K562 (cell line): ENCODE measurements at regions not wholly inside any gene's neighbourhood (a gene's known extent, or its start where the extent isn't known, plus 50 kb on each side); places are given as distances from the start of the nearest gene placed in this dataset.

Source experiments
- ATAC-seq: fragments of 200-7000 bp; cut with Tn5 transposase; 3 replicates; pipeline ENCODE4 v1.9.1; 2020; ENCODE audit warnings: moderate library complexity
- BruUV-seq: library from RNA; stranded (reverse); fragments of 400-500 nt; replicated peaks from 2 replicates; lab custom pipeline; 2021; lab: Mats Ljungman, UMichigan
- CTCF ChIA-PET: fragments of 300-600 bp; formaldehyde crosslinking; extraction: SDS; loops from one replicate; lab custom pipeline; 2021; ENCODE audit warnings: low intra/inter-chr PET ratio; lab: Yijun Ruan, JAX
- POLR2A ChIA-PET: fragments of 300-600, 350-650 bp; sonication (Branson Sonifier 250); formaldehyde crosslinking; extraction: SDS; loops from one replicate; lab custom pipeline; 2021; ENCODE audit warnings: antibody characterized with exemption, inconsistent platforms; lab: Yijun Ruan, JAX
- DNase-seq, 4 experiments: peaks; one replicate each; pipeline versions ENCODE4 v3.0.0 to v3.0.0-alpha.2; 2011 to 2018; ENCODE audit warnings: low spot score in 3 of 4, mixed read lengths in 3 of 4; ENCODE audit errors: extremely low read depth in 1 of 4
- FAIRE-seq: peaks from 2 replicates; lab custom pipeline; 2011; peaks lifted over from hg19 to GRCh38; lab: Jason Lieb, UNC
- H2AFZ ChIP-seq: 2 replicates; pipeline ENCODE4 v1.6.0; 2011; ENCODE audit warnings: low read depth, low read length, control low read depth, inconsistent platforms
- H3K27ac ChIP-seq: fragments of 200-600 bp; 3 replicates; pipeline ENCODE4 v1.8.0; 2011; ENCODE audit warnings: low read depth, mild to moderate bottlenecking, control low read depth, inconsistent platforms, low read length, moderate library complexity, mixed read lengths; ENCODE audit errors: extremely low read depth
- H3K27me3 ChIP-seq, 2 experiments: fragments of 300-600 bp in 1 of 2; 2 replicates in 1 of 2; 3 replicates in 1 of 2; pipeline versions ENCODE4 v1.6.0 to v1.8.0; 2011; ENCODE audit warnings: inconsistent platforms in 2 of 2, low read length in 2 of 2, mild to moderate bottlenecking in 1 of 2, mixed read lengths in 1 of 2, moderate library complexity in 1 of 2; ENCODE audit not compliant: control insufficient read depth in 2 of 2, insufficient read depth in 2 of 2
- H3K36me3 ChIP-seq: fragments of 300-600 bp; 3 replicates; pipeline ENCODE4 v1.8.0; 2011; ENCODE audit warnings: mild to moderate bottlenecking, low read length, inconsistent platforms; ENCODE audit not compliant: control insufficient read depth, insufficient read depth
- H3K4me1 ChIP-seq, 2 experiments: fragments of 200-600 bp in 1 of 2; replicated peaks in 1 of 2; 2 replicates in 1 of 2; 3 replicates in 1 of 2; pipeline versions ENCODE4 v1.5.1 to v1.8.0; 2011; ENCODE audit warnings: inconsistent platforms in 2 of 2, low read length in 2 of 2, mild to moderate bottlenecking in 1 of 2, mixed read lengths in 1 of 2, moderate library complexity in 1 of 2; ENCODE audit not compliant: control insufficient read depth in 2 of 2, insufficient read depth in 2 of 2
- H3K4me2 ChIP-seq: 2 replicates; pipeline ENCODE4 v1.6.1; 2011; ENCODE audit warnings: low read length, control low read depth, inconsistent platforms, mixed read lengths; ENCODE audit not compliant: insufficient read depth
- H3K4me3 ChIP-seq: fragments of 200-600 bp; sonication (generic), shearing (Covaris generic); 2 replicates; pipeline ENCODE4 v1.5.1; 2016; ENCODE audit warnings: control low read depth, inconsistent platforms
- H3K79me2 ChIP-seq: fragments of 200-600 bp; 3 replicates; pipeline ENCODE4 v1.8.0; 2011; ENCODE audit warnings: low read length, inconsistent platforms; ENCODE audit not compliant: control insufficient read depth, insufficient read depth
- H3K9ac ChIP-seq, 2 experiments: 2 replicates each; pipeline versions ENCODE4 v1.6.0 to v1.6.1; 2011; ENCODE audit warnings: low read depth in 2 of 2, low read length in 2 of 2, control low read depth in 1 of 2, inconsistent platforms in 1 of 2, mild to moderate bottlenecking in 1 of 2, mixed read lengths in 1 of 2; ENCODE audit not compliant: insufficient read depth in 1 of 2
- H3K9me1 ChIP-seq: one replicate; pipeline ENCODE4 v1.6.0; 2011; ENCODE audit warnings: inconsistent platforms, mild to moderate bottlenecking, low read length, moderate library complexity; ENCODE audit not compliant: control insufficient read depth, insufficient read depth
- H3K9me3 ChIP-seq: replicated peaks from 2 replicates; pipeline ENCODE4 v1.5.1; 2011; ENCODE audit warnings: low read depth, low read length, inconsistent platforms; ENCODE audit not compliant: control insufficient read depth, insufficient read depth
- H4K20me1 ChIP-seq: replicated peaks from 2 replicates; pipeline ENCODE4 v1.6.1; 2011; ENCODE audit warnings: low read length, inconsistent platforms, mixed read lengths; ENCODE audit not compliant: control insufficient read depth, insufficient read depth
- CCAR2 ChIP-seq: fragments of 200-400 bp; formaldehyde crosslinking; IDR thresholded peaks from 2 replicates; pipeline ENCODE4 v1.6.1; 2017; ENCODE audit warnings: mild to moderate bottlenecking, low read depth, low read length
- FOXK2 ChIP-seq, 2 experiments: fragments of 450-650 bp; IDR thresholded peaks in 1 of 2; conservative IDR thresholded peaks in 1 of 2; 2 replicates each; pipeline ENCODE4 v1.6.1; 2016; ENCODE audit warnings: low read depth in 2 of 2, mild to moderate bottlenecking in 1 of 2
- MECOM ChIP-seq: fragments of 250-450 bp; sonication (Bioruptor Pico); IDR thresholded peaks from 2 replicates; pipeline ENCODE4 v1.8.0; 2022; ENCODE audit warnings: inconsistent platforms
- PHTF2 ChIP-seq: fragments of 250-450 bp; sonication (Bioruptor Pico); IDR thresholded peaks from 2 replicates; pipeline ENCODE4 v1.5.0; 2021; ENCODE audit warnings: mild to moderate bottlenecking
- POLR2A ChIP-seq: fragments of 450-650 bp; conservative IDR thresholded peaks from 2 replicates; pipeline ENCODE4 v1.6.1; 2016
- PRMT5 ChIP-seq: sonication (generic); formaldehyde crosslinking; IDR thresholded peaks from 2 replicates; pipeline ENCODE4 v1.5.0; 2020; ENCODE audit warnings: missing genetic modification reagents
- SAFB2 ChIP-seq: fragments of 200-400 bp; formaldehyde crosslinking; IDR thresholded peaks from 2 replicates; pipeline ENCODE4 v1.6.1; 2018; ENCODE audit warnings: borderline replicate concordance, low read length, low read depth, moderate library complexity; ENCODE audit not compliant: severe bottlenecking
- THRAP3 ChIP-seq: fragments of 450-650 bp; IDR thresholded peaks from 2 replicates; pipeline ENCODE4 v1.6.1; 2016; ENCODE audit warnings: mild to moderate bottlenecking, inconsistent platforms, borderline replicate concordance
- U2AF2 ChIP-seq: fragments of 200-400 bp; formaldehyde crosslinking; optimal IDR thresholded peaks from 2 replicates; pipeline ENCODE3; 2017; ENCODE audit warnings: low read depth, mild to moderate bottlenecking, low read length
- ZFX ChIP-seq: sonication (generic); formaldehyde crosslinking; IDR thresholded peaks from 2 replicates; pipeline ENCODE4 v1.8.0; 2022; ENCODE audit warnings: mild to moderate bottlenecking, missing genetic modification reagents, moderate library complexity
- ZNF24 ChIP-seq: fragments of 450-650 bp; IDR thresholded peaks from 2 replicates; pipeline ENCODE4 v1.6.1; 2016
- WGBS: fragments of 100-300 bp; shearing (Covaris generic); methylation state at CpG from one replicate; pipeline ENCODE4 v1.1.6; 2016; ENCODE audit warnings: low coverage, mixed read lengths; ENCODE audit not compliant: insufficient coverage; ENCODE audit errors: missing lambda C conversion rate; 5-methylcytosine and 5-hydroxymethylcytosine counted together
- in situ Hi-C: fragments of 300-500 bp; cut with MboI; formaldehyde crosslinking; loops from 4 replicates; pipeline ENCODE4 v1.15.0; 2018; ENCODE audit warnings: inconsistent platforms, mixed read lengths
- intact Hi-C: fragments of 100-400 bp; cut with micrococcal nuclease; formaldehyde crosslinking; loops from 2 replicates; pipeline ENCODE4 v1.14.2; 2022

- H3K9me1 ChIP-seq, result no peaks in the 10 kb centered on the region
- H3K4me2 ChIP-seq, result no peak overlapping the region
- no peaks in the 10 kb centered on the region for H3K79me2 ChIP-seq
- FAIRE-seq, result no peak
- ChIA-PET POLR2A (no interaction called here), CTCF (no interaction called here)
- WGBS, result 0% methylated on average over 7 of the region's 7 CpGs
- DNase-seq, result no peak
- no peak overlapping the region for H3K4me3 ChIP-seq
- no peaks in the 10 kb centered on the region for H3K9me3 ChIP-seq
- no peak for ATAC-seq
- no peaks in the 10 kb centered on the region for H4K20me1 ChIP-seq
- no peaks in the 10 kb centered on the region for H3K27me3 ChIP-seq
- no peaks in the 10 kb centered on the region for H3K4me1 ChIP-seq
- H3K9ac ChIP-seq, result no peak overlapping the region
- no peak for TF ChIP-seq FOXK2 (conservative IDR thresholded peaks at IDR 0.05 in 1 of 2, IDR thresholded peaks at IDR 0.05 in 1 of 2; ENCODE audit: low read depth in 2 of 2)
- TF ChIP-seq ZNF24, result no peak
- no peak for TF ChIP-seq POLR2A
- TF ChIP-seq MECOM (CRISPR knock-in tag), result no peak
- TF ChIP-seq U2AF2, result no peak
- TF ChIP-seq SAFB2, result no peak
- TF ChIP-seq PHTF2, result no peak
- TF ChIP-seq ZFX (CRISPR knock-in tag), result no peak
- no peak for TF ChIP-seq PRMT5
- BruUV-seq, result no TSS peak
- no peak overlapping the region for H3K27ac ChIP-seq
- H2AFZ ChIP-seq, result no peak overlapping the region
- intact Hi-C loops (no loop called here), in situ Hi-C loops (no loop called here)
- H3K36me3 ChIP-seq, result no peaks in the 10 kb centered on the region
Measured at GRCh38 chr13:54165581-54166215, 1137.1 kb downstream of the OLFM4 start.

- TF ChIP-seq CCAR2 (no peak), THRAP3 (no peak)
- no peaks in the 10 kb centered on the region for H3K27me3 ChIP-seq
- CTCF ChIA-PET, result no interaction called here
- BruUV-seq, result no TSS peak
- no peaks in the 10 kb centered on the region for H3K79me2 ChIP-seq
- no peak overlapping the region for H2AFZ ChIP-seq
- no peak for ATAC-seq
- no peak overlapping the region for H3K27ac ChIP-seq
- no peak overlapping the region for H3K9ac ChIP-seq
- intact Hi-C loops, result no loop called here
- no peaks in the 10 kb centered on the region for H3K36me3 ChIP-seq
- no peaks in the 10 kb centered on the region for H3K9me1 ChIP-seq
- FAIRE-seq, result no peak
- no peak overlapping the region for H3K4me2 ChIP-seq
- no peaks in the 10 kb centered on the region for H4K20me1 ChIP-seq
- DNase-seq, result no peak
- POLR2A ChIA-PET, result no interaction called here
- no peak overlapping the region for H3K4me3 ChIP-seq
- in situ Hi-C loops, result no loop called here
- no peaks in the 10 kb centered on the region for H3K4me1 ChIP-seq
- no peaks in the 10 kb centered on the region for H3K9me3 ChIP-seq
Measured at GRCh38 chr13:54173996-54174395, 1145.4 kb downstream of the OLFM4 start.
